ENCODE measurements at regions not wholly inside any gene's neighbourhood (a gene's known extent, or its start where the extent isn't known, plus 50 kb on each side); places are given as distances from the start of the nearest gene placed in this dataset.

DNA sequence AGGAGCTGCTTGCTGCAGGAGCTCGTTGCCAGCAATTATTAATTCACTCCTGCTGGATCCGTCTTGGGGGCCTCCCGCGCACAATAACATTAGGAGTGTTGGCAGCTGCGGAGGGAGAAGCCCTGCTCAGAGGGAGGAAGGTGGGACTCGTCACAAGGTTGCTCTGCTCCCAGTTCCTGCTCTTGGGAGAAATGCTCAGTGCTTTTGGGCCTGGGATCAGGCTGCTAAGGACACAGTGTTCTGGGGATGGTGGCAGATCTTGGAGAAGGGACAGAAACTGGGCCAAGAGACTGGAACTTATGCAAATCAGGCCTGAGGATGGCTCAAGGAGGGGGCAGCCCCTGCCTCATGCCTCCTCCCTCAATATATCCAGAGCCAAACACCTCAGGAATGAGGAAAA is 78.9 kb upstream of the OLFM4 start:
- TF ChIP-seq EZH2 (IDR thresholded peaks at IDR 0.05; ENCODE audit: borderline replicate concordance, insufficient read depth, low read depth, low read length, poor library complexity, severe bottlenecking) = no peak
- TF ChIP-seq, protein P1, sequence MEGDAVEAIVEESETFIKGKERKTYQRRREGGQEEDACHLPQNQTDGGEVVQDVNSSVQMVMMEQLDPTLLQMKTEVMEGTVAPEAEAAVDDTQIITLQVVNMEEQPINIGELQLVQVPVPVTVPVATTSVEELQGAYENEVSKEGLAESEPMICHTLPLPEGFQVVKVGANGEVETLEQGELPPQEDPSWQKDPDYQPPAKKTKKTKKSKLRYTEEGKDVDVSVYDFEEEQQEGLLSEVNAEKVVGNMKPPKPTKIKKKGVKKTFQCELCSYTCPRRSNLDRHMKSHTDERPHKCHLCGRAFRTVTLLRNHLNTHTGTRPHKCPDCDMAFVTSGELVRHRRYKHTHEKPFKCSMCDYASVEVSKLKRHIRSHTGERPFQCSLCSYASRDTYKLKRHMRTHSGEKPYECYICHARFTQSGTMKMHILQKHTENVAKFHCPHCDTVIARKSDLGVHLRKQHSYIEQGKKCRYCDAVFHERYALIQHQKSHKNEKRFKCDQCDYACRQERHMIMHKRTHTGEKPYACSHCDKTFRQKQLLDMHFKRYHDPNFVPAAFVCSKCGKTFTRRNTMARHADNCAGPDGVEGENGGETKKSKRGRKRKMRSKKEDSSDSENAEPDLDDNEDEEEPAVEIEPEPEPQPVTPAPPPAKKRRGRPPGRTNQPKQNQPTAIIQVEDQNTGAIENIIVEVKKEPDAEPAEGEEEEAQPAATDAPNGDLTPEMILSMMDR (IDR thresholded peaks at IDR 0.05) = no peak
